ENCODE measurements at regions not wholly inside any gene's neighbourhood (a gene's known extent, or its start where the extent isn't known, plus 50 kb on each side); places are given as distances from the start of the nearest gene placed in this dataset.
"Not testable (repeated sequence)": the region's sequence is repeated elsewhere in the genome, so short reads cannot be mapped to it uniquely, and the experiment has no call there.

DNA sequence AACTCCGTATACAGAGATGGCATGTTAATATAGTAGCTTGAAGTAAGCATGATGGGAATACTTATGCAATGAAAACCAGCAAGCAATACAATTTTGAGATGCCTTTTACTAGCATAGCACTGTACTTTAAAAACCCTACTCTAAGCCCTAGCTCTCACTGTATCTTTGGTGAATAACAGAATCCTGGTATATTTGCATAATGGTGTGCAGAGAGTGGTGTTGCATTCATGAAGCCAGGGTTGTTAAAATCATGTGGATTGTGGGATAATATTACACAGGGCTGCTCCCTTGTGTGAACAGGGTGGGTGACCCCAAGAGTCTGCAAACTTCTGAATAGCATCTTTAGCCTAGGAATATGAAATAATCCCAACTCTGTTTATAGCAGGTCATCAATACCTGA lies 105.2 kb upstream of the BMP2 start:
- FAIRE-seq (no peak), DNase-seq (no peak)
- Histone ChIP-seq H3K27me3 (ENCODE audit: control insufficient read depth, insufficient read depth, low read length) (no peaks in the 10 kb centered on the region), H3K36me3 (ENCODE audit: control insufficient read depth in 2 of 3, insufficient read depth in 3 of 3, low read length in 3 of 3) (no peaks in the 10 kb centered on the region), H3K9me3 (ENCODE audit: control insufficient read depth in 2 of 3, insufficient read depth in 1 of 3, low read length in 3 of 3) (peaks cover 0 to 3% (median 1%) of the 10 kb centered on the region in 3 donors), H3K9ac (ENCODE audit: low read length in 3 of 3) (no peak overlapping the region), H3K27ac (ENCODE audit: low read depth in 2 of 2, low read length in 2 of 2) (no peak overlapping the region), H3K4me3 (ENCODE audit: low read length in 3 of 3) (no peak overlapping the region), H3K4me1 (ENCODE audit: control insufficient read depth in 2 of 3, insufficient read depth in 2 of 3, low read depth in 1 of 3, low read length in 3 of 3) (no peaks in the 10 kb centered on the region)
- intact Hi-C loops (cut with DNase I): no loop called here
- TF ChIP-seq, protein P1, sequence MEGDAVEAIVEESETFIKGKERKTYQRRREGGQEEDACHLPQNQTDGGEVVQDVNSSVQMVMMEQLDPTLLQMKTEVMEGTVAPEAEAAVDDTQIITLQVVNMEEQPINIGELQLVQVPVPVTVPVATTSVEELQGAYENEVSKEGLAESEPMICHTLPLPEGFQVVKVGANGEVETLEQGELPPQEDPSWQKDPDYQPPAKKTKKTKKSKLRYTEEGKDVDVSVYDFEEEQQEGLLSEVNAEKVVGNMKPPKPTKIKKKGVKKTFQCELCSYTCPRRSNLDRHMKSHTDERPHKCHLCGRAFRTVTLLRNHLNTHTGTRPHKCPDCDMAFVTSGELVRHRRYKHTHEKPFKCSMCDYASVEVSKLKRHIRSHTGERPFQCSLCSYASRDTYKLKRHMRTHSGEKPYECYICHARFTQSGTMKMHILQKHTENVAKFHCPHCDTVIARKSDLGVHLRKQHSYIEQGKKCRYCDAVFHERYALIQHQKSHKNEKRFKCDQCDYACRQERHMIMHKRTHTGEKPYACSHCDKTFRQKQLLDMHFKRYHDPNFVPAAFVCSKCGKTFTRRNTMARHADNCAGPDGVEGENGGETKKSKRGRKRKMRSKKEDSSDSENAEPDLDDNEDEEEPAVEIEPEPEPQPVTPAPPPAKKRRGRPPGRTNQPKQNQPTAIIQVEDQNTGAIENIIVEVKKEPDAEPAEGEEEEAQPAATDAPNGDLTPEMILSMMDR (IDR thresholded peaks at IDR 0.05; ENCODE audit: borderline replicate concordance, extremely low read depth, insufficient read depth): no peak

DNA sequence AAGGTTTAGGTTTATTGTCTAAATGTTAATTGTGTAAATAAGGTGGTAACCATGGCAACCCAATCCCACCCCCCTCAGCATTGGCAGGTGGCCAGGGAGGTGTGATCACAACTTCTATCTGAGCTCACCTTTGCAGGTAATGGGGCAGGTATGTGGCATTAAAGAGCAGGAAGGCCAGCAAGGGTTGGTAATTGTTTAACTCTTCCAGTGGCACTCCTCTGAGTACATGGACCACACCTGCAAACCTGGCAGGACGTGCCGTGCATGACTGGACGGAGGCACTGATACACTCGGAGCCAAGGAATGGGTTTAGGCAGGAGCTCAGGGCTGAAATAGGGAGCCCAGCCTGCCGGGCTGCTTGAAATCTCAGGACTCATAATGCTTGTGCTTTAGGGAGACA lies 107.0 kb upstream of the BMP2 start:
- peak in 3 of 5 donors; percentile 24 to 85 (median 26) for DNase-seq
- H3K27me3 ChIP-seq (ENCODE audit: control insufficient read depth, insufficient read depth, low read length): no peaks in the 10 kb centered on the region
- FAIRE-seq: no peak
- intact Hi-C loops (cut with DNase I): no loop called here
- TF ChIP-seq, protein P1 (IDR thresholded peaks at IDR 0.05; ENCODE audit: borderline replicate concordance, extremely low read depth, insufficient read depth): no peak
- no peaks in the 10 kb centered on the region for H3K36me3 ChIP-seq (ENCODE audit: control insufficient read depth in 2 of 3, insufficient read depth in 3 of 3, low read length in 3 of 3)
- no peak overlapping the region for H3K27ac ChIP-seq (ENCODE audit: low read depth in 2 of 2, low read length in 2 of 2)
- H3K9ac ChIP-seq (ENCODE audit: low read length in 3 of 3): no peak overlapping the region
- H3K4me3 ChIP-seq (ENCODE audit: low read length in 3 of 3): no peak overlapping the region
- H3K9me3 ChIP-seq (ENCODE audit: control insufficient read depth in 2 of 3, insufficient read depth in 1 of 3, low read length in 3 of 3): peaks cover 0 to 3% (median 1%) of the 10 kb centered on the region in 3 donors
- H3K4me1 ChIP-seq (ENCODE audit: control insufficient read depth in 2 of 3, insufficient read depth in 2 of 3, low read depth in 1 of 3, low read length in 3 of 3): no peaks in the 10 kb centered on the region

DNA sequence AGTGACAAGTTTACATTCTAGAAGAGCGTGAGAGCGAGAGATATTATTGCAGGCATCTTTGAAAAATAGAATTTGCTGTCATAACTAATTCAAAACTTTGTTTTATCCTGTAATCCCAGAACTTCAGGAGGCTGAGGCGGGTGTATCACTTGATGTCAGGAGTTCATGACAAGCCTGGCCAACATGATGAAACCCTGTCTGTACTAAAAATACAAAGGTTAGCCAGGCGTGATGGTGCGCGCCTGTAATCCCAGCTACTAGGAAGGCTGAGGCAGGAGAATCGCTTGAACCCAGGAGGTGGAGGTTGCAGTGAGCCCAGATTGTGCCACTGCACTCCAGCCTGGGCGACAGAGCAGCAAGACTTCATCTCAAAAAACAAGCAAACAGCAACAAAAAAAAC lies 108.6 kb upstream of the BMP2 start:
- H3K27ac ChIP-seq (ENCODE audit: low read depth in 2 of 2, low read length in 2 of 2); H3K4me1 ChIP-seq (ENCODE audit: control insufficient read depth in 2 of 3, insufficient read depth in 2 of 3, low read depth in 1 of 3, low read length in 3 of 3); DNase-seq; intact Hi-C loops (cut with DNase I); H3K9me3 ChIP-seq (ENCODE audit: control insufficient read depth in 2 of 3, insufficient read depth in 1 of 3, low read length in 3 of 3); FAIRE-seq; H3K27me3 ChIP-seq (ENCODE audit: control insufficient read depth, insufficient read depth, low read length); H3K9ac ChIP-seq (ENCODE audit: low read length in 3 of 3); H3K4me3 ChIP-seq (ENCODE audit: low read length in 3 of 3); H3K36me3 ChIP-seq (ENCODE audit: control insufficient read depth in 2 of 3, insufficient read depth in 3 of 3, low read length in 3 of 3): not testable (repeated sequence)

DNA sequence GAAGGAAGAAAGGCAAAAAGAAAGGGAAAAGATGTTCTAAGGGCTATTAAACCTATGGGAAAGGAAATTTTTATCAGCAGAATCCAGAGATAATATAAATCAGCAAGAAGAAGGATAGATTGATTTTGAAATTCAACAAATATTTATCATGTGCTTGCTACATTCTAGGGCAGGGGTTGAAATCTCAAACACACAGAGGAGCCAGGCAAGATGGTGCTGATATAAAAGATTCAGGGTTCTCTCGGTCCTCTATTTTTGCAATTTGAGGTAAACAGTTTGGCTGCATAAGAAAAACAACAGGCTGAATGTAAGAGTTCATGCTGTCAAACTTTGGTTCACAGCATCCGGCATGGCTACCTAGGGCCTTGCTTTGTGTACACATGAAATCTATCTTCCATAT lies 109.6 kb upstream of the BMP2 start:
- no peaks in the 10 kb centered on the region for H3K27me3 ChIP-seq (ENCODE audit: control insufficient read depth, insufficient read depth, low read length)
- TF ChIP-seq, protein P1 (IDR thresholded peaks at IDR 0.05; ENCODE audit: borderline replicate concordance, extremely low read depth, insufficient read depth): no peak
- FAIRE-seq: no peak
- no peak overlapping the region for H3K9ac ChIP-seq (ENCODE audit: low read length in 3 of 3)
- H3K4me1 ChIP-seq (ENCODE audit: control insufficient read depth in 2 of 3, insufficient read depth in 2 of 3, low read depth in 1 of 3, low read length in 3 of 3): no peaks in the 10 kb centered on the region
- H3K27ac ChIP-seq (ENCODE audit: low read depth in 2 of 2, low read length in 2 of 2): no peak overlapping the region
- H3K9me3 ChIP-seq (ENCODE audit: control insufficient read depth in 2 of 3, insufficient read depth in 1 of 3, low read length in 3 of 3): peaks cover 0 to 3% (median 0%) of the 10 kb centered on the region in 3 donors
- intact Hi-C loops (cut with DNase I): no loop called here
- no peaks in the 10 kb centered on the region for H3K36me3 ChIP-seq (ENCODE audit: control insufficient read depth in 2 of 3, insufficient read depth in 3 of 3, low read length in 3 of 3)
- DNase-seq: no peak
- H3K4me3 ChIP-seq (ENCODE audit: low read length in 3 of 3): no peak overlapping the region
